B cell (primary cell): ENCODE measurements at regions not wholly inside any gene's neighbourhood (a gene's known extent, or its start where the extent isn't known, plus 50 kb on each side); places are given as distances from the start of the nearest gene placed in this dataset.

Experiments
- ATAC-seq: fragments of 200-7000 bp; cut with Tn5 transposase; one replicate; pipeline ENCODE4 v1.10.0; 2021; ENCODE audit warnings: low read depth, mild to moderate bottlenecking, moderate number of reproducible peaks, moderate library complexity
- CTCF ChIA-PET: fragments of 350-600 bp; sonication (Branson Sonifier 250); formaldehyde crosslinking; loops from one replicate; lab custom pipeline; 2021; ENCODE audit warnings: antibody characterized with exemption, inconsistent platforms; lab: Charles Lee
- POLR2A ChIA-PET: fragments of 350-600 bp; sonication (Branson Sonifier 250); formaldehyde crosslinking; loops from one replicate; lab custom pipeline; 2021; ENCODE audit warnings: antibody characterized with exemption; lab: Charles Lee
- DNase-seq: peaks from one replicate; pipeline ENCODE4 v3.0.0; 2013
- H2AFZ ChIP-seq: 2 replicates; pipeline ENCODE4 v1.6.1; 2012; ENCODE audit warnings: mild to moderate bottlenecking, low read depth, low read length; ENCODE audit not compliant: insufficient read depth, poor library complexity, severe bottlenecking
- H3K27ac ChIP-seq, 2 donors: 1 replicate in 1 of 2; 2 replicates in 1 of 2; pipeline ENCODE4 v1.5.1; 2012 to 2013; ENCODE audit warnings: low read length in 2 of 2, mild to moderate bottlenecking in 2 of 2, moderate library complexity in 1 of 2
- H3K27me3 ChIP-seq, 4 experiments: fragments of 200-600 bp in 1 of 4; sonication (generic) in 1 of 4; replicated peaks in 1 of 4; 1 replicate in 2 of 4; 2 replicates in 2 of 4; pipeline versions ENCODE4 v1.6.1 to v1.7.0; 2013 to 2016; ENCODE audit warnings: low read length in 3 of 4, mild to moderate bottlenecking in 2 of 4, mixed read lengths in 1 of 4, moderate library complexity in 1 of 4; ENCODE audit not compliant: insufficient read depth in 4 of 4, control insufficient read depth in 3 of 4; ENCODE audit errors: control extremely low read depth in 1 of 4
- H3K36me3 ChIP-seq, 2 experiments: replicated peaks in 1 of 2; 1 replicate in 1 of 2; 2 replicates in 1 of 2; pipeline versions ENCODE4 v1.6.1 to v1.7.1; 2013; ENCODE audit warnings: low read length in 1 of 2; ENCODE audit not compliant: insufficient read depth in 2 of 2, control insufficient read depth in 1 of 2; ENCODE audit errors: control extremely low read depth in 1 of 2, extremely low read depth in 1 of 2
- H3K4me1 ChIP-seq, 2 donors: fragments of 200-600 bp in 1 of 2; sonication (generic) in 1 of 2; 1 replicate in 1 of 2; 2 replicates in 1 of 2; pipeline versions ENCODE4 v1.5.1 to v1.6.1; 2013 to 2017; ENCODE audit warnings: low read length in 2 of 2; ENCODE audit not compliant: control insufficient read depth in 2 of 2, insufficient read depth in 2 of 2
- H3K4me2 ChIP-seq: replicated peaks from 2 replicates; pipeline ENCODE3; 2012; ENCODE audit warnings: mild to moderate bottlenecking, low read depth, low read length; ENCODE audit not compliant: poor library complexity, severe bottlenecking
- H3K4me3 ChIP-seq, 5 experiments: fragments of 200-600 bp in 1 of 5; sonication (generic) in 1 of 5; 1 replicate in 3 of 5; 2 replicates in 2 of 5; pipeline versions ENCODE4 v1.5.1 to v1.7.0; 2011 to 2016; ENCODE audit warnings: low read length in 4 of 5, mild to moderate bottlenecking in 4 of 5, low read depth in 2 of 5, control low read depth in 1 of 5, moderate library complexity in 1 of 5; ENCODE audit not compliant: insufficient read depth in 1 of 5; ENCODE audit errors: control extremely low read depth in 1 of 5, extremely low read depth in 1 of 5
- H3K79me2 ChIP-seq: fragments of 200-600 bp; sonication (generic); one replicate; pipeline ENCODE4 v1.6.0; 2016; ENCODE audit warnings: low read length; ENCODE audit not compliant: control insufficient read depth, insufficient read depth
- H3K9ac ChIP-seq: fragments of 200-600 bp; sonication (generic); 2 replicates; pipeline ENCODE4 v1.6.1; 2017; ENCODE audit warnings: mild to moderate bottlenecking, low read length, moderate library complexity
- H3K9me3 ChIP-seq, 3 donors: one replicate each; pipeline versions ENCODE4 v1.6.1 to v1.7.1; 2013; ENCODE audit warnings: low read length in 2 of 3; ENCODE audit not compliant: control insufficient read depth in 2 of 3, insufficient read depth in 1 of 3; ENCODE audit errors: control extremely low read depth in 1 of 3
- H4K20me1 ChIP-seq: 2 replicates; pipeline ENCODE4 v1.6.0; 2012; ENCODE audit warnings: mild to moderate bottlenecking, low read length; ENCODE audit not compliant: insufficient read depth, control insufficient read depth, poor library complexity, severe bottlenecking
- H3K27ac Mint-ChIP-seq: one replicate; pipeline ENCODE4 v1.8.0; 2021; ENCODE audit warnings: mixed read lengths
- H3K27me3 Mint-ChIP-seq: one replicate; pipeline ENCODE4 v1.8.0; 2021; ENCODE audit warnings: mixed read lengths
- H3K4me1 Mint-ChIP-seq: one replicate; pipeline ENCODE4 v1.8.0; 2021; ENCODE audit warnings: mixed read lengths
- H3K4me3 Mint-ChIP-seq: one replicate; pipeline ENCODE4 v1.8.0; 2021; ENCODE audit warnings: mixed read lengths
- H3K9me3 Mint-ChIP-seq: one replicate; pipeline ENCODE4 v1.8.0; 2022; ENCODE audit warnings: mixed read lengths; ENCODE audit not compliant: insufficient read depth
- EZH2 ChIP-seq: IDR thresholded peaks from 2 replicates; pipeline ENCODE4 v1.6.1; 2012; ENCODE audit warnings: borderline replicate concordance, low read depth, mild to moderate bottlenecking, moderate library complexity, low read length; ENCODE audit not compliant: insufficient read depth, poor library complexity, severe bottlenecking
- intact Hi-C: fragments of 100-400 bp; cut with micrococcal nuclease; formaldehyde crosslinking; loops from one replicate; pipeline ENCODE4 v1.10.0; 2022

- Histone ChIP-seq H3K9ac (no peak overlapping the region), H3K4me1 (peaks cover 8 to 13% of the 10 kb centered on the region in 2 donors), H2AFZ (no peak overlapping the region), H3K79me2 (no peaks in the 10 kb centered on the region), H3K27me3 (no peaks in the 10 kb centered on the region), H3K36me3 (no peaks in the 10 kb centered on the region), H3K4me2 (no peak overlapping the region), H3K4me3 (no peak overlapping the region), H3K9me3 (no peaks in the 10 kb centered on the region), H3K27ac (no peak overlapping the region), H4K20me1 (no peaks in the 10 kb centered on the region)
- H3K4me3 Mint-ChIP-seq = no peak overlapping the region
- H3K27ac Mint-ChIP-seq = no peak overlapping the region
- TF ChIP-seq EZH2 = no peak
- ChIA-PET CTCF (no interaction called here), POLR2A (no interaction called here)
- DNase-seq (no peak), ATAC-seq (no peak)
- intact Hi-C loops = no loop called here
- no peaks in the 10 kb centered on the region for H3K27me3 Mint-ChIP-seq
- no peaks in the 10 kb centered on the region for H3K9me3 Mint-ChIP-seq
- H3K4me1 Mint-ChIP-seq = peaks cover 18% of the 10 kb centered on the region
Observed at GRCh38 chr6:63521475-63522210, 50.6 kb upstream of the LOC128125822 start.
